NOMO-1 treated with dmso at 0.1 percent for 144 hours (cell line): ENCODE measurements at regions not wholly inside any gene's neighbourhood (a gene's known extent, or its start where the extent isn't known, plus 50 kb on each side); places are given as distances from the start of the nearest gene placed in this dataset.
"Not testable (repeated sequence)": the region's sequence is repeated elsewhere in the genome, so short reads cannot be mapped to it uniquely, and the experiment has no call there.

Experiments used
- DNase-seq: peaks from one replicate; lab custom pipeline; 2025; ENCODE audit not compliant: unreplicated experiment; lab: John Stamatoyannopoulos, UW

GRCh38 chr6:137545073-137545472 lies 50.9 kb upstream of the OLIG3 start:
- no peak for DNase-seq

GRCh38 chr6:137547186-137547585 lies 53.0 kb upstream of the OLIG3 start:
- no peak for DNase-seq

DNA sequence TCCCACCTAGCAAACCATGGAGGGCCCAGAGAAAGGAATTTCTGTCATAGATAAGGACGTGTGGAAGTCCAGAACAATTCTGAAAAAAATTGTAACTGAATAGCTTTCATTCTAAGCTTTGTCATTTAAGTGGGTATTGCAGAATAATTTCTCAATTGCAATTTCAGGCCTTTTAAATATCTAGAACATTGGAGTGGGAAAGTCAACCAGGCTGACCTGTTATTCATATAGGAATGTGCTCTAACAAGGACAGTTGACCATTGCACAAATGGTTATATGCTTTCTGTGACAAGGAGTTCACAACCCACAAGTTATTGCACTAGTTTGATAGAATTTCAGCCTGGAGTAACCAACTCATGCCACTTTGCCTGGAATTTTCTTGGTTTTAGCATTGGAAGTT lies 53.4 kb upstream of the OLIG3 start:
- DNase-seq: no peak

GRCh38 chr6:137549106-137549505 lies 54.9 kb upstream of the OLIG3 start:
- DNase-seq: no peak

GRCh38 chr6:137550535-137550934 lies 56.3 kb upstream of the OLIG3 start:
- DNase-seq: no peak

GRCh38 chr6:137552146-137552545 lies 58.0 kb upstream of the OLIG3 start:
- DNase-seq: no peak

- DNase-seq: no peak
Measured at GRCh38 chr6:137552809-137553208, 58.6 kb upstream of the OLIG3 start.

DNA sequence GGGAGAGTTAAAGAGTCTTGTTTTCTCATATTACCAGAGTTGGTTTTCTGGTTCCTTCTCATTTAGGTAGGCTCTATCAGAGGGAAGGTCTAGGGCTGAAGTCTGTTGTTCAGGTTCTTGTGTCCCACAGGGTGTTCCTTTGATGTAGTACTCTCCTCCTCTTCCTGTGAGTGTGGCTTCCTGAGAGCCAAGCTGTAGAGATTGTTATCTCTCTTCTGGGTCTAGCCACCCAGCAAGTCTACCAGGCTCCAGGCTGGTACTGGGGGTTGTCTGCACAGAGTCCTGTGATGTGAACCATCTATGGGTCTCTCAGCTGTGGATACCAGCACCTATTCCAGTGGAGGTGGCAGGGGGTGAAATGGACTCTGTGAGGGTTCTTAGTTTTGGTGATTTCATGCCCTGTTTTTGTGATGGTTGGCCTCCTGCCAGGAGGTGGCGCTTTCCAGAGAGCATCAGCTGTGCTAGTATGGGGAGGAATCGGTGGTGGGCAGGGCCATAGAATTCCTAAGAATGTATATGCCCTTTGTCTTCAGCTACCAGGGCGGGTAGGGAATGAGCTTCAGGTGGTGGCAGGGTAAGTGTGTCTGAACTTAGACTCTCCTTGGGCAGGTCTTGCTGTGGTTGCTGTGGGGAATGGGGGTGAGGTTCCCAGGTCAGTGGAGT lies 65.5 kb upstream of the OLIG3 start:
- DNase-seq: not testable (repeated sequence)

DNA sequence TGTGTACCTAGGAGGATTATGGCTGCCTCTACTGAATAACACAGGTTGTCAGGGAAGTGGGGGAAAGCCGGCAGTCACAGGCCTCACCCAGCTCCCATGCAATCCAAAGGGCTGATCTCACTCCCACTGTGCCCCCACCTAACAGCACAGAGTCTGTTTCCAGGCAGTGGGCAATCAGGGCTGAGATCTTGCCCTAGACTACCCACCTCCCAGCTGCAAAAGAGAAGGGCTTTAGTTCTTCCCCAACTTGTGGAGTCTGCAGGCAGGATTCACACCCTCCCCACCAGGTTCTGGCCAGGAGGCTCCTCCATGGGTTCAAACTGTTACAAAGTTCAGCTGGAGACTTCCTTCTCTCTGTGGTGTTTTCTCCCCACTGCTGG lies 66.0 kb upstream of the OLIG3 start:
- DNase-seq: no peak

GRCh38 chr6:137568067-137568466 lies 73.9 kb upstream of the OLIG3 start:
- no peak for DNase-seq

DNA sequence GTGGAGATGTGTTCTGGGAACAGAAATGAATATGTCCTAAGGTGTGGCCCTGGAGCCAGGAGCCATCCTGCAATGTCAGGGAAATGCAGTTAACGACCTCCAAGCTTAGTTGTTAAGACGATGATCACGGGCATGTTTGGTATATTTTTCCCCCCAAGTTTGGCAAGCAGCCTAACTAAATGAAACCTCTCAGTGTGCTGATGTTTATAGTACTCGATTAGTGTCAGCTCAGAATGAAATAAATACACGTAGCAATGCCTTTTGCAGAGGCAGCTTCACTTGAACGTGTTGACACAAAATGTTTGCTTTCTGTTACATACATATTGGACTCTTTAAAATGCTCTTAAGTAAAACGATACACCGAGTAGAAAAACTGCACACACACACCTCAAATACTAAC lies 76.2 kb upstream of the OLIG3 start:
- DNase-seq: no peak

DNA sequence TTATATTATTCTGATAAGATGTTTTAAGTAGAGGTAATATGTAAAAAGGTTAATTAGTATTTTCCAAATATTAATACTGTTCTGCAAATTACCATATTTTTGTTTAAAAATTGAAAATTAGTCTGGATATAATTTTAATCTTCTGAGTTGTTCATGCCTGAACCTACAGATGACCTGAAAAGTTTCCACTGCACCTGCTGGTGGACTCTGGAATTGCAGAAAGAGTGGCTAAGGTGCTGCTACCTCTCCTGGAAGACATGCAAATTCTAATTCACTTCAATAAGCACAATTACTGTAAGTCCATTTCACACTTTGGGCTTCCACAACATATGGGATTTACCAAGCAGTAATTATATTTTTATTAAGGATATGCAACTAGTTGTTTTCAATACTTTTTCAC lies 77.7 kb upstream of the OLIG3 start:
- DNase-seq: no peak

DNA sequence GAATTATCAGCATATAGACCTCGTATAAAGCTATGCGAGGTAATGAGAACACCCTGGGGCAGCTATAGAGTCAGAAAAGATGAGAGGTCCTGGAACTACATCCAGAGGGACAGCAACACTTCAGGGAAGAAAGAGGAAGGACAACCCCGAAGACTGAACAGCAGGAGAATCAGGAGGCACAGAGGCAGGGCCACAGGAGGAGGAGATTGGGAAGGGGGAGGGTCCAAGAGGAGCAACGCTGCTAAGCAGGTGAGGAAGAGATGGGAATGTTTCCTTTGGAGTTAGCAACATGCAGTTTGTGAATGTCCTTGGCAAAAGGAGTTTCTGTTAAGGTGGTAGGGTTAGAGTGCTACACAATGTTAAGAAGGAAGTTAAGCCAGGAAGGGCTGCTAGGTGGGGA lies 79.5 kb upstream of the OLIG3 start:
- DNase-seq: no peak

GRCh38 chr6:137579612-137580011 lies 85.4 kb upstream of the OLIG3 start:
- no peak for DNase-seq

DNA sequence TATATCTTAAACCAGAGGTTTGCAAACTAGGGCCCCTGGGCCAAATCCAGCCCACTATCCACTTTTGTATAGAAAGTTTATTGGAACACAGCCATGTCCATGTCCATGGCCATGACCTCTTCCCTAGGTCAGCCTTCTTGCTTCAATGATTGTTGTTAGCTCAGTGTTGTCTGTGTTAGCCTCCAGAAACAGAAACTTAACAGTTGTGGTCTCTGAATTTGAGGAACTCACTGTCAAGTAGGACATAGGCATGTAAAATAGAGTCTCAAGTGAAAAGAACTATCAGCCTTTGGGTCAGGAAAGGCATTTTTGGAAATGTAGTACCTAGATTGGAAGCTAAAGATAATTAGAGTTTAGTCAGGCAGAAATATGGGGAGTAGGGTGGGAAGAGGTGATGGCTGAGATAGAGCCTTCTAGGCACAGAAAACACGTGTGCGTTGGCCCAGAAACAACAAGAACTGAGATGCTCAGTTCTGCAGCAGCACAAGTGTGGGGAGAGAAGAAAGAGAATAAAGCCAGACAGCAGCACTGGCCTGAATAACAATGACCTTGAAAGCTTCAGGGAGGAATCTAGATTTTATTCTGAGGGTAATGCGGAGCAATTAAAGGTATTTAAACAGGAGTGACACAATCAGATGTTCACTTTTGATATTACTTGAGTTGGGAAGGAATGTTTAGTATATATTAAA lies 87.0 kb upstream of the OLIG3 start:
- DNase-seq: no peak

GRCh38 chr6:137583519-137583918 lies 89.3 kb upstream of the OLIG3 start:
- DNase-seq: not testable (repeated sequence)

GRCh38 chr6:137588472-137588871 lies 94.3 kb upstream of the OLIG3 start:
- no peak for DNase-seq

- no peak for DNase-seq
Measured at GRCh38 chr6:137589067-137589848, 95.1 kb upstream of the OLIG3 start.

DNA sequence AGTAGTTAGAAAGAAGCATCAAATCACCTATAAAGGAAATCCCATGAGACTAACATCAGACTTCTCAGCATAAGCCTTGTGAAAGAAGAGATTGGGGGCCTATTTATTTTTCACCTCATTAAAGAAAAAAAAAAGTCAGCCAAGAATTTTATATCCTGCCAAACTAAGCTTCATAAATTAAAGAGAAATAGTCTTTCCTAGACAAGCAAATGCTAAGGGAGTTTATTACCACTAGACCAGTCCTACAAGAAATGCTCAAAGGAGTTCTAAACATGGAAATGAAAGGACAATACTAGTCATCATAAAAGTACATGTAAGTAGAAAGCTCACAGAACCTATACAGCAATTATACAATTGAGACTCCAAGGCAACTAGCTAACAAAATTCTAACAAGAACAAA lies 96.5 kb upstream of the OLIG3 start:
- DNase-seq: no peak

GRCh38 chr6:137601471-137601870 lies 107.3 kb upstream of the OLIG3 start:
- DNase-seq: no peak

GRCh38 chr6:137602313-137603197 lies 108.4 kb upstream of the OLIG3 start:
- DNase-seq: no peak
